Chondrocyte (in vitro differentiated cells): ENCODE measurements at regions not wholly inside any gene's neighbourhood (a gene's known extent, or its start where the extent isn't known, plus 50 kb on each side); places are given as distances from the start of the nearest gene placed in this dataset.

ENCODE experiments used
- DNase-seq: peaks from one replicate; pipeline ENCODE4 v3.0.0; 2021; ENCODE audit warnings: mixed read lengths, low spot score
- H3K27ac Mint-ChIP-seq: one replicate; pipeline ENCODE4 v1.8.0; 2021; ENCODE audit warnings: mild to moderate bottlenecking, moderate library complexity, mixed read lengths; ENCODE audit not compliant: unreplicated experiment
- H3K27me3 Mint-ChIP-seq: 2 replicates; pipeline ENCODE4 v1.8.0; 2021; ENCODE audit warnings: low read depth, mixed read lengths
- H3K36me3 Mint-ChIP-seq: 2 replicates; pipeline ENCODE4 v1.8.0; 2021; ENCODE audit warnings: low read depth, mixed read lengths
- H3K4me1 Mint-ChIP-seq: 2 replicates; pipeline ENCODE4 v1.8.0; 2021; ENCODE audit warnings: low read depth, mild to moderate bottlenecking, mixed read lengths
- H3K4me3 Mint-ChIP-seq: one replicate; pipeline ENCODE4 v1.8.0; 2021; ENCODE audit warnings: mild to moderate bottlenecking, moderate library complexity, mixed read lengths; ENCODE audit not compliant: unreplicated experiment
- H3K9me3 Mint-ChIP-seq: 2 replicates; pipeline ENCODE4 v1.8.0; 2021; ENCODE audit warnings: low read depth, mixed read lengths
- CTCF ChIP-seq: fragments of 200-600 bp; sonication (generic); IDR thresholded peaks from 2 replicates; pipeline ENCODE4 v1.5.0; 2021; ENCODE audit warnings: antibody characterized with exemption, mild to moderate bottlenecking, moderate library complexity

- peaks cover 8% of the 10 kb centered on the region for H3K27me3 Mint-ChIP-seq
- H3K4me1 Mint-ChIP-seq: no peaks in the 10 kb centered on the region
- TF ChIP-seq CTCF: no peak
- H3K9me3 Mint-ChIP-seq: no peaks in the 10 kb centered on the region
- H3K27ac Mint-ChIP-seq: no peak overlapping the region
- DNase-seq: no peak
- H3K4me3 Mint-ChIP-seq: no peak overlapping the region
- H3K36me3 Mint-ChIP-seq: no peaks in the 10 kb centered on the region
Observed at GRCh38 chr4:146087856-146088255, 87.7 kb upstream of the LSM6 start.

GRCh38 chr4:146076081-146076480, 99.4 kb upstream of the LSM6 start:
- DNase-seq: no peak
- Mint-ChIP-seq H3K4me1 (no peaks in the 10 kb centered on the region), H3K36me3 (no peaks in the 10 kb centered on the region), H3K4me3 (no peak overlapping the region), H3K27me3 (peaks cover 4% of the 10 kb centered on the region), H3K9me3 (no peaks in the 10 kb centered on the region), H3K27ac (no peak overlapping the region)
- no peak for TF ChIP-seq CTCF

GRCh38 chr4:146073517-146073916, 102.0 kb upstream of the LSM6 start:
- TF ChIP-seq CTCF: no peak
- Mint-ChIP-seq H3K4me3 (no peak overlapping the region), H3K27ac (no peak overlapping the region), H3K9me3 (no peaks in the 10 kb centered on the region), H3K36me3 (no peaks in the 10 kb centered on the region), H3K4me1 (no peaks in the 10 kb centered on the region), H3K27me3 (peaks cover 4% of the 10 kb centered on the region)
- no peak for DNase-seq

GRCh38 chr4:146072376-146072775, 103.1 kb upstream of the LSM6 start:
- H3K9me3 Mint-ChIP-seq: no peaks in the 10 kb centered on the region
- DNase-seq: no peak
- TF ChIP-seq CTCF: no peak
- H3K27ac Mint-ChIP-seq: no peak overlapping the region
- H3K4me1 Mint-ChIP-seq: no peaks in the 10 kb centered on the region
- H3K27me3 Mint-ChIP-seq: peaks cover 7% of the 10 kb centered on the region
- no peaks in the 10 kb centered on the region for H3K36me3 Mint-ChIP-seq
- no peak overlapping the region for H3K4me3 Mint-ChIP-seq

- Mint-ChIP-seq H3K9me3 (no peaks in the 10 kb centered on the region), H3K4me1 (no peaks in the 10 kb centered on the region), H3K36me3 (no peaks in the 10 kb centered on the region), H3K27ac (no peak overlapping the region), H3K4me3 (no peak overlapping the region), H3K27me3 (peaks cover 8% of the 10 kb centered on the region)
- DNase-seq: no peak
- TF ChIP-seq CTCF: no peak
Observed at GRCh38 chr4:146071390-146071789, 104.1 kb upstream of the LSM6 start.
